Inflammatory macrophage treated with lipopolysaccharide for 1 hour (primary cell): ENCODE measurements at regions not wholly inside any gene's neighbourhood (a gene's known extent, or its start where the extent isn't known, plus 50 kb on each side); places are given as distances from the start of the nearest gene placed in this dataset.
"Not testable (repeated sequence)": the region's sequence is repeated elsewhere in the genome, so short reads cannot be mapped to it uniquely, and the experiment has no call there.

ENCODE experiments used
- DNase-seq, 2 donors: peaks; one replicate each; pipeline ENCODE4 v3.0.0-alpha.2; 2020 to 2022

DNA sequence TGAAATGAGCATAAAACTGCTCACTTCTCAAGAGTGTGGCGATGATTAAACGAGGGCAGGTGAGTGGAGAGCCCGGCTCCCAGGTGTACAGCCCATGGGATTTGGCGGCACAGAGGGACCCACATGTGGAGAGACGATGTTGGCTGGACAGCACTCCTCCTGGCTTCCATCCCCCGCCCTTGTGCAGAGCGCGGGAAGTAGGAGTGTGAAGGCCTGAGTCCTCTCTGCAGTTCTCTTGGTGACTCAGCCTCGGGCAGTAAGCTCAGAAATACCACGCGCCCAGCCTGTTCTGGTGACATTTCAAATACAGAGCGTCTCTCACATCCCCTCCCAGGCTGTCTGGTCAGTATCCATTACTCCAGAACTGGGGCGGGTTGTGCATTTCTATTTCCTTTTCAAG, 94.2 kb upstream of the SRSF6 start:
- no peak for DNase-seq

DNA sequence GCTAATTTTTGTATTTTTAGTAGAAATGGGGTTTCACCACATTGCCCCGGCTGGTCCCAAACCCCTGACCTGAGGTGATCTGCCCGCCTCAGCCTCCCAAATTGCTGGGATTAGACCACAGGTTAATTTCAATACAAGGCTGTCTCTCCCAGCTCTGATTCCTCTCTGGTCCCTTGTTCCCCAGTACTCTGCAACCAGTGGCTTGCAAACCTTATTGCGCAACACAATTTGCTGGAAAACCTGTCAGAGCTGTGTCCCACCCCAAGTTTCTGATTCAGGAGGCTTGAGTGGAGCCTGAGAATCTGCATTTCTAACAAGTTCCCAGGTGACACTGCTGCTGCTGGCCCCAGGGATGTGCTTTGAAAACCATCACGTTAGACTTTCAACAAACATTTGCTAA, 96.2 kb upstream of the SRSF6 start:
- no peak for DNase-seq

DNA sequence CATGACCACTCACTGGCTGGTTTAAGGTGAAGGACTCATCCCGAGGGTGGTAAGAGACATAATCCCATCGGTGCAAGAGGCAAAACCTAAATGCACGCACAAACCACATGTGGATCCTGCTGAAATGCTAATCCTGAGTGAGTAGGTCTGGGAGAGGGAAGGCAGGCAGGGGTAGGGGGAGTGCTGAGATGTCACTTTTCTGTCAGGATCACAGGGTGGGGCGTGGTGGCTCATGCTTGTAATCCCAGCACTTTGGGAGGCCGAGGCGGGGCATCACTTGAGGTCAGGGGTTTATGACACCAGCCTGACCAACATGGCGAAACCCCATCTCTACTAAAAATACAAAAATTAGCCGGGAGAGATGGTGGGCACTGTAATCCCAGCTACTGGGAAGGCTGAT, 97.7 kb upstream of the SRSF6 start:
- no peak for DNase-seq

DNA sequence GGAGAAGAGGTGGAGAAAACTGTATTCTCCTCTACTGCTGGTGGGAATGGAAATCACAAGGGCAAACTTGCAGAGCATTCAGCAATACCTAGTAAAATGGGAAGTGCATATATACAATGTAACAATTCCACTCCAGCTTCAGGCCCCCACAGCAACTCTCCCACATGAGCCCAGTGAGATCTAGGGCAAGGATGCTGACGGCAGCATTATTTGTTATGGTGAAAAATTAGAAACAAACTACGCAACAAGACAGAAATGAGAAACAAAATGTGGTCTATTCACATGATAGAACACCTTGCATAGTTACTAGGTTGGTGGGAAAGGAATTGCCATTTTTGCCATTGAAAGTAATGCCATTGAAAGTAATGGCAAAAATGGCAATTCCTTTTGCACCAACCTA, 98.9 kb upstream of the SRSF6 start:
- DNase-seq = no peak

DNA sequence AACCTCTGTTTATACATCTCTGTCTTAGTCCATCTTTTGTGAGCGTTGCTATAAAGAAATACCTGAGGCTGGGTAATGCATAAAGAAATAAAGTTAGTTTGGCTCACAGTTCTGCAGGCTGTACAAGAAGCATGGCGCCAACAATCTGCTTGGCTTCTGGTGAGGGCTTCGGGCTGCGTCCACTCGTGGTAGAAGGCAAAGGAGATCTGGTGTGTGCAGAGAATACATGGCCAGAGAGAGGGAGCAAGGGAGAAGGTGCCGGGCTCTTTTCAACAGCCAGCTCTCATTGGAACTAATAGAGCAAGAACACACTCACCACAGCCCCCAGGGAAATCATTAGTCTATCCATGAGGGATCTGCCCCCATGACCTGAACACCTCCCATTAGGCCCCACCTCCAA, 100.3 kb upstream of the SRSF6 start:
- no peak for DNase-seq

DNA sequence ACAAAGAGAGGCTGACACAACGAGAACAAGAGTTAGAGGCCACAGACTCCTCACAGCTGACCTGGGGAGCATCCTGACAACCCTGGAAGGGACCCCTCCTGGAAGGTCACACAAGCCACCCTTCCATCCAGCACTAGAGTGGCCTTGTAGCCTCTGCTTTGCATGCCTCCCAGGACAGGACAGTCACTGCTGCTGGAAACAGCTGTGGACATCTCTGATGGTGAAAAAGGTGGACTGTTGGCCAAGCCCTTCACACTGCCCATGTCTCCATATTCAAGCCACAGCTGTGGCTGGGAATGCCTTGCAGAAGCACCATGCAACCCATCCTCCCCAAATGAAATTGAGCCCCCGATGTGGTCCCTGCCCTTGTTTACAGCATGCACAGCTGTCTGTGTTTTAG, 102.1 kb upstream of the SRSF6 start:
- no peak for DNase-seq

DNA sequence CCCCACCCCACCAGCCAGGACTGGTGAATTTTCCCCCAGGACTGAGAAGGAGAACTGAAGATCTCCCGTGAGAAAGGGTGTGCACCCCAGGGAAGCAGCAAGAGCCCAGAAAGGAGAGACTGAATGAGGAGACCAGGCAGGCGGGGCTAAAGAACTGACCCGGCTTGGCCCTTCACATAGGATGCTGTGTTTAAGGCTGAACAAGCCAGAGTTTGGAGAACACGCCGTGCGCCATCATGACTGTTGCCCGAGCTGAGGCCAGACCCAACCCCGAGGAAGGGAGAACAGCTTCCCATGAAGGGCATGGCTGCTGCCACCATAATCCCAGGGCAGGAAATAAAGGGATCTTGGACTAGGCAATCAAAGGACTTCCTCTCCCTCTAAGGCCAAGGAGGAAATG, 104.7 kb upstream of the SRSF6 start:
- DNase-seq = no peak

DNA sequence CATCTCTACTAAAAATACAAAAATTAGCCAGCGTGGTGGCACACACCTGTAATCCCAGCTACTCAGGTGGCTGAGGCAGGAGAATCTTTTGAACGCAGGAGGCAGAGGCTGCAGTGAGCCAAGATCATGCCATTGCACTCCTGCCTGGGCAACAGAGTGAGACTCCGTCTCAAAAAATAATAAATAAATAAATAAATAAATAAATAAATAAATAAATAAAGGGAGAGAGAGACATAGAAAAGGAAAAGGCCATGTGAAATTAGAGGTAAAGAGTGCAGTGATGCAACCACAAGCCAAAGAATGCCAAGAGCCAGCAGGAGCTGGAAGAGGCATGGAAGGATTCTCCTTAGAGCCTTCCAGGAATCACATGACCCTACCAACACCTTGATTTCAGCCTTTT, 107.0 kb upstream of the SRSF6 start:
- DNase-seq = not testable (repeated sequence)

DNA sequence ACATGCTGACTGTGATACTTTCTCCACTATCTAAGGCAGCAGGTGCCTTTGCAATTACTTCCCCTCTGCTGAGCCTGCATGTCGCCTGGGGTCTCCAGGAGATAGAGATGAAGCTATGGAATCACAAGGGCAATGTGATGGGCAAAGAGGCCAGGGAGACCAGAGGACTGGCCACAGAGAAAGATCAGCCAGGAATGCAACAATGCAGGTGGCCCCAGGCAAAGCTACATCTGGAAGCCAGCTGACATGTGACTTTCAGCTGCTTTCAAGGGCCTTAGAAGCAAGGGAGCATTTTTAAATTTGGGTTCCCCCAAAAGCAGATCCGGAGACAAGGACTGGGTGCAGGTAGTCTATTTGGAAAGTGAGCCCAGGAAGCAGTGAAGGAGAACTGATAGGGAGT, 107.9 kb upstream of the SRSF6 start:
- no peak for DNase-seq

DNA sequence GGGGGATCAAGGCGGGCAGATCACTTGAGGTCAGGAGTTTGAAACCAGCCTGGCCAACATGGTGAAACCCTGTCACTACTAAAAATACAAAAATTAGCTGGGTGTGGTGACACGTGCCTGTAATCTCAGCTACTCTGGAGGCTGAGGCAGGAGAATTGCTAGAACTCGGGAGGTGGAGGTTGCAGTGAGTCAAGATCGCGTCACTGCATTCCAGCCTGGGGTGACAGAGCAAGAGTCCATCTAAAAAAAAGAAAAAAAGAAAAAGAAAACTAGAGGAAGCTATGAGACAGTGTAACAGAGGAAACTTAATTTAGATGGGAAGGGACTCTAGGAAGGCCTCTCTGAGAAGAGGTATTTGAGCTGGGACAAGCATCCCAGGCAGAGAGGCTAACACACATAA, 109.9 kb upstream of the SRSF6 start:
- not testable (repeated sequence) for DNase-seq

DNA sequence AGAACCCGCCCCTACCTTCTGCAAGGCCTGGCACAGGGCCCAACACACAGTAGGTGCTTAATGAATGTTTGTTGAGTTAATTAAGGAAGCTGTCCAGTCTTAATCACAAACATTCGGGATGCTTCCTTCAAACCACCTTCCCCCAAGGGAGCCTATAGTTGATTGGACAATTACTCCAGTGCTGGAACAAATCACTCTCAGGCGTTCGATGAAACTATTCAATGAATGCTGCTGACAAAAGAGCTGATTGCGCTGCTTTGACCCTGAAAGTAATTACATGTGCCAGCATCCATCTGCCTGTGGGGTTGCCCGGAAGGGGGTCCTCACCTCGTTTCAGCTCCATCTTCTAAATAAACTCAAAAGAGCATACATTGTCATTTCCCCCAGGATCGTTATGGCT, 112.0 kb upstream of the SRSF6 start:
- no peak for DNase-seq

DNA sequence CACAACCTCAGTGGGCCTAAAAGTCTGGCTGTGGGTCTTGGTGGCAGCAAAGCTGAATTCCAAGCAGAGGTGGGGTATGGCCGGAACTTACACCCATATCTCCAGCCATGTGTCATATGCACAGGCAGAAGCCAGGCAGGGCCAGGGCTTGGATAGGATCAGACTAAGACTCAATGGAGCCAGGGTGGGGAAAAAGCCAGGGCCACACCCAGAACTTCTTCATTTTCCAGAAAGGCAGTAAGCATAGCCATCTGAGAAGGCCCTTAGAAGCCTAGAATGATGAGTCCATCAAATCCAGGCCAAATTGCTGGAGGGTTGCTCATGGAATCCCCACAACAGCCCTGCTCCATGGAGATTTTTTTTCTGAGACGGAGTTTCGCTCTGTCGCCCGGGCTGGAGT, 116.2 kb upstream of the SRSF6 start:
- DNase-seq = no peak

DNA sequence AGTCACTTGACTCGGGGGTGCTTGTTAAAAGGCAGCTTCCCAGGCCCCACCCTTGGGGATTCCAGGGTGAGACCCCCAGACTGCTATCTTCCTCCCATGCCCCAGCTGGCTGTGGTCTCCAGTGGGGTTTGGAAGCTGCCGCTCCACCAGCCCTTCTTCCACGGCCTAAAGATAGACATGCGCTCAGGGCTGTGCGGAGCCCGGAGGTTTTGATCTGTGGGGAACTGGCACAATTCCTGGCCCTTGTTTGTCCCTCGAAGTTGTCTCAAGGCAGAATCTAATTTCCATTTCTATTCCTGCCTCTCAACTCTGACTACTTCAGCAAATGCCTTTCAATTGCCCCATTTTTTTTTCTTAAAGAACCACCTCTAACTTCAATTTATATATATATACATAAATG, 120.7 kb upstream of the SRSF6 start:
- DNase-seq = no peak

DNA sequence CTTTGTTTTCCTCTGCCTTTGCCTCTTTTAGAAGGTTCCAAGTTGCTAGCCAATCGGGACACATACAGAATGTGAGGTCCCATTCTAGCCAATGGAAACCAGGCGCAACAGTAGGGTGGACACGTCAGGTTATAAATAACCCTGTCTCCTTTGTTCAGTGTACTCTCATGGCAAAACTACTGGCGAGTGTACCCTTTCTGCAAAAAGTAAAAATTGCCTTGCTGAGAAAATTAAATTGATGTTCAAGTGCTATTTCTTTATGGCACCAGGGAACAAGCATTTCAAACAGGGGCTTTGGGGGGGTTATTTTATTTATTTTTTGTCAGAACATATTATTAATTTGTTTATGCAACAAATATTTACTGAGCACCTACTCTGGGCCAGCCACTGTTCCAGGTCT, 123.6 kb upstream of the SRSF6 start:
- no peak for DNase-seq

DNA sequence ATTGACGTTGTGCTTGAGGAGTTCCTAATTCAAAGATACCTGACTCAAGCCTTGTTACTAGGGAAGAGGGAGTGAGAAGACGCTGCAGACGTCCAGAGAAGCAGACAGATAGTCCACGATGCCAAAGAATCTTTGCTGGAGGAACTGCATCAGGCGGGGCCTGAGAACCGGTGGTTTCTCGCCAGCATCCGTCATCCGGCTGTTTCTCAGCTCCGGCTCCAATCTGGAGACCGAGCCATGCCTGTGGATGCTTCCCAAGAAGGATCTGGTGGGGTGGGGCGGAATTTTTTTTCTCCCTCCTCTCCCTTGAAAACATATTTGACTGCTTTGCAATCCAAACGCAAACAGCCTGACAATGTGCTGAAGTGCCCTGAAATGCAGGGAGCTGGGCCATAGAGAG, 125.8 kb upstream of the SRSF6 start:
- no peak for DNase-seq

DNA sequence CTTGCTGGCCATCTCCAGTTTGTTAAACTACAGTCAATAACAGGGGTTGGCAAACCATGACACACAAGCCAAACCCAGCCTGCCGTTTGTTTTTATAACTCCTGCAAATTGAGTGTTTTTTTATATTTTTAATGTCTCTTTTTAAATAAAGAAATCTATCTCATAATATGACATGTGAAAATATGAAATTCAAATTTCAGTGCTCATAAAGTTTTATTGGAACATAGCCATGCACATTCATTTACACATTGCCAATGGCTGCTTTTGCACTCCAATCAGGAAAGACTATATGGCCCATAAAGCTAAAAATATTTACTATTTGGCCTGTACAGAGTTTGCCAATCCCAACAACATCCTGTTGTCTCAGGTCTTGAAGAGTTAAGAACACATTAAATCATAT, 129.0 kb upstream of the SRSF6 start:
- no peak for DNase-seq

DNA sequence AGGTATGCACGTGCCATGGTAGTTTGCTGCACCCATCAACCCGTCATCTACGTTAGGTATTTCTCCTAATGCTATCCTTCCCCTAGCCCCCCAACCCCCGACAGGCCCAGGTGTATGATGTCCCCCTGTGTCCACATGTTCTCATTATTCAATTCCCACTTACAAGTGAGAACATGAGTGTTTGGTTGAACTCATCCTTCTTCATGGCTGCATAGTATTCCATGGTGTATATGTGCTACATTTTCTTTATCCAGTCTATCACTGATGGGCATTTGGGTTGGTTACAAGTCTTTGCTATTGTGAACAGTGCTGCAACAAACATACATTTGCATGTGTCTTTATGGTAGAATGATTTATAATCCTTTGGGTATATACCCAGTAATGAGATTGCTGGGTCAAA, 130.5 kb upstream of the SRSF6 start:
- DNase-seq = not testable (repeated sequence)

DNA sequence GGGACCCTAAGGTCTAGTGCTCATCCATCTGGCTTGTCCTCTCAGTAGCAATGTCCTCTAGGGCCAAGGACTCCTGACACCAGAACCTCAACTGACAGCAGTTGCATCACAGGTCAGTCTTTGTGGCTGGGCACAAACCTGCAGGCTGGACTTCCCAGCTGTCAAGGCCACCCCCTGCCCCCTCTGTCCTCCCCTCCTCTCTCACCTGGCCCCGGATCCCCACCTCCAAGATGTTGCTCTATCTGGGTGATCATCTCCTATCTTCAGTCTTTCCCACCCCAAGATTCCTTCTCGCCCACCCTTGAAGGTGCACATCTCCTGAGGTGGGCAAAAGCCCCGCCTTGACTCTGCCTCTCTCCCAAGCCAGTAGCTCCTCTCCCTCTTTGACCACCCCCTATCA, 131.8 kb upstream of the SRSF6 start:
- no peak for DNase-seq

DNA sequence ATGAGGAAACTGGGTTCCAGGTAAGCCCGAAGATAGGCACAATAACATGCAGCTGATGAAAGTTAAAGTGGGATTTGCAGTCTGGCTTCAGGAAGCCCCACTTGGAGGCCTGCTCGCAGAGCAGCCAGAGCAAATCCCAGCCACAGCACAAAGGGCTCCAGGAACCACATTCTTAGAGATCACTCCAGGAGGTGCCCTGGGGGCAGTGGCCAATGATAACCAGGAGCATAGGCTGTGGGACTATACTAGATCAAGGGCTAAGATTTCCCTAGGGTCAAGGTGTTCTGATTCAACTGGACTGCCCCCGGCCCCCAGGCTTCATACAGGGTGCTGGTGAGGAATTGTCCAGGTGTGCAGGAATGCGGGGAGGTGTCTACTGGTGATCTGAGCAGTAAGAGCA, 133.9 kb upstream of the PTPRT start:
- DNase-seq = no peak

DNA sequence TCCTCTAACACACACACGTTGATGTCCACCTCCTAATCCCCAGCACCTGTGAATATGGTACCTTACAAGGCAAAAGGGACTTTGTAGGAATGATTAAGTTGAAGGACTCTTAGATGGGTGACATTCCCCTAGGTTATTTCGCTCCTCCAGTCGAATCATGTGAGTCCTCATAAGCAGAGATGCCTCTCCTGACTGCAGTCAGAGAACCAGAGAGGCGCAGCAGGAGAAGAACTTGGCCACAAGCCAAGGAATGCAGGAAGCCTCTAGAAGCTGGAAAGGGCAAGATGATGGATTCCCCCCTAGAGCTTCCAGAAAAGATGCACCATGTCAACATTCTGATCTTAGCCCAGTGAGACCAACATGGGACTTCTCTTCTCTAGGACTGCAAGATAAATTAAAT, 133.1 kb upstream of the PTPRT start:
- no peak for DNase-seq

DNA sequence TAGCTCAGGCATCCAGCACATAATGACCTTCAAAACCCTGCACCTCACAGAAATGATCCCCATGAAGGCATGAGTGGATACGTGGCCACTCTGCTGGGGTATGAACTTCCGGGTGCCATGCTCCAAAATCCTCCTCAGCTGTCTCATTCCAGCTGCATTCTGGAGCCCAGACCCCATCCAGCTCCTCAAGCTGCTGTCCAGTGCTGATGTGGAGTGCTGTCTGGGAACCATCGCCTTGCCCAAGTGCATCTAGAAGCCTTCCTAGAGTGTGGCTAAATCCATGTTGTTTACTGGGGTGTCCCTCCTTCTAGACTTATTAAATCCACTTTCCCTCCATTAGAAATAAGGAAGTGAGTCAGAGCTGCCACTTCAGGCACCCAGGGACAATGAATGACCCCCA, 130.8 kb upstream of the PTPRT start:
- DNase-seq = no peak

DNA sequence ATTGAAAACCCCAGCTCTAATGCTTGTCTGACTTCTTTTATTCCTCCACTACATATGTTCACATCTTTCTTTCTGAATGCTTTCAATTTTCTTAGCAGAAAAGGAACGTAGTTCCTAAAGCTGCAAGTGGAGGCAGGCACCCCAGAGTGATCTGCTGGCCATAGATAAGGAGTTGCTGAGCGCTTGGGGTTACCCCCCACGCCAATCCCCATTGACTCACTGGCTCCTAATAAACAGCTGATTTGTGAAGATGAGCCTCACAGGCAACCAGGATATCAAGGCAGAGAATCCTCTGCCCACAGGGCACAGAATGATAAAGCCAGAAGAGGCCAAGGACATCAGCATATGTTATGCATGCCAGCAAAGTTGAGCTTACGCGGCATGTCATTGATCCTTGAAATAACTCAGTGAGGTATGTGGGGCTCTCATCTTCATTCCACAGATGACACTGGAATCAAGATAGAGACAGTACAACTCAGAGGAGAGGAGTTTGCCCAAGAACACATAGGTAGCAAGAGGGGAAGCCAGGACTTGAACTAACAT, 129.1 kb upstream of the PTPRT start:
- no peak for DNase-seq

DNA sequence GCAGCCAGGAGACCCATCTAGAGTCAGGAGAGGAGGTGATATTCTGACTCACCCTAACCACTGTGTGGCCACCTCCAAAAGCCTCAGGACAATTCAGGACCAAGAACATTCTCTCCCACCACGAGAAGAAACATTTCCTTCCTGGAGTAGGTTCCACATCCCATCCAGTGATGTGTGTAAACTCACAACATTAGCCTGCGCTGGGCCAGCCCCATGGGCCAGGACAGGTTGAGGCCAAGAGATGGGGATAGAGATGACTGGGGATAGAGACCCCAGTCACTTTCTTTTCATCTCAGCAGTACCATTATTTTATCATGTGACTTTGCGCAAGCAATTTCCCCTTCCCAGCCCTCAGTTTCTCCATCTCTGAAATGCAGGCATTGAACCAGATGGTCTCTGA, 126.6 kb upstream of the PTPRT start:
- no peak for DNase-seq

DNA sequence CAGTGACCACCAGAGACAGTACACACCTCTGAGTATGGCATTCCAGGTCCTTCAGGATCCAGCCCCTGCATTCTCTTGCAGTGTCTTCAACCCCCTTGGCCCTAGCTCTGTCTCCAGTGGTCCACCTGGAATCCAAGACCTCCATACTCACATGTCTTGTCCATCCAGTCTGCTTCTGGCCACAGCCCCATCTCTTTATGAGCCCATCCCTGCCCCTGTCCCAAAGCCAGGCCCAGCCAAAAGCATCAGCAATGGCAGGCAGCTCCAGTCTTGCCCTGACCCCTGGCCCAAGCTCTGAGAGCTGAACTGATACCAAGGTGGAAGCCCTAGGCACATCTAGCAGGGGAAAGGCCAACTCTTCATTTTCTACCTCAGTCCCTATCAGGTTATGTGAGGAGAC, 119.6 kb upstream of the PTPRT start:
- no peak for DNase-seq

DNA sequence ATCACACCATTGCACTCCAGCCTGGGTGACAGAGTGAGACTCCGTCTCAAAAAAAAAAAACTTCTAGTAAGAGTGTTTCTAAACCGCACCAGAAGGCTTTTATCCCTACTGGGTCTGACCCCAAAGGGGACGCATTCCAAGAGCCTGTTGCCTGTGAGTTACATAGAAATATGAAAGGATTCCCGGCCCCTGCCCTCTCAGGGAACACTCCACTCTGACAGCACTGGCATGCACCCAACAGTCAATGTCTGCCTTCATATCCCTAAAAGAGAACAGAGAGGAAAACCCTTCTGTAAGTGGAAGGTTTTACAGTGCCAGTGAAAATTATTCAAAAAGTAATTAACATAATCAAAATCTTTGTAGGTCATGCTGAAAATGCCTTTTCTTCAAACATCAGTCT, 117.1 kb upstream of the PTPRT start:
- DNase-seq = no peak

DNA sequence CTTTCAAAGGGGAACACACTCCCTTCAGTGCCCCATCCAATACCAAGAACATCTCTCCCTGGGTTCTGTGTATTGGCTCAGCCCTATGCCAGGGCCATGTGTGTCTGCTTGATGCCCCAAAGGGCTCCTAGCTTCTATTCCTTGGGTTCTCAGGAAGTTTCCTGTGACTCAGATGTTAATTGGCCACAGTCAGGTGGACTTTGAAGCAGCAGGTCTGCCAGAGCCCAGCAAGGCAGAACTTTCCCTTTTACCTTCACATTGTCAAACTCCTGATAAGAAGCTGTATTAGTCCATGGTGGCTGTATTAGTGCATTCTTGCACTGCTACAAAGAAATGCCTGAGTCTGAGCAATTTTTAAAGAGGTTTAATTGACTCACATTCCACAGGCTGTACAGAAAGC, 116.0 kb upstream of the PTPRT start:
- DNase-seq = no peak
